Sigmoid colon (tissue), 4 donors: ENCODE measurements at regions not wholly inside any gene's neighbourhood (a gene's known extent, or its start where the extent isn't known, plus 50 kb on each side); places are given as distances from the start of the nearest gene placed in this dataset.

Experiments
- CTCF ChIP-seq, 4 experiments: fragments of 450-650 bp in 3 of 4; fragments of 200-600 bp in 1 of 4; IDR thresholded peaks; one replicate each; pipeline ENCODE4 v1.5.1; 2016 to 2019; ENCODE audit warnings: antibody characterized with exemption in 4 of 4, mild to moderate bottlenecking in 3 of 4, moderate library complexity in 2 of 4
- POLR2AphosphoS5 ChIP-seq, 4 donors: sonication (generic); formaldehyde crosslinking; IDR thresholded peaks; one replicate each; pipeline ENCODE4 v1.6.1; 2017; ENCODE audit warnings: antibody characterized with exemption in 4 of 4

GRCh38 chr11:62050716-62051115 lies 73.1 kb upstream of the INCENP start:
- TF ChIP-seq CTCF (IDR thresholded peaks at IDR 0.05) (no peak), POLR2AphosphoS5 (IDR thresholded peaks at IDR 0.05) (no peak)
